HFFc6 (cell line): ENCODE measurements at regions not wholly inside any gene's neighbourhood (a gene's known extent, or its start where the extent isn't known, plus 50 kb on each side); places are given as distances from the start of the nearest gene placed in this dataset.

Experiments
- DNase-seq: peaks from one replicate; pipeline ENCODE4 v3.0.0-alpha.2; 2018
- H3K27ac Mint-ChIP-seq: 2 replicates; pipeline ENCODE4 v1.8.0; 2020; ENCODE audit warnings: mild to moderate bottlenecking, mixed read lengths
- H3K27me3 Mint-ChIP-seq: 2 replicates; pipeline ENCODE4 v1.8.0; 2021; ENCODE audit warnings: mild to moderate bottlenecking, moderate library complexity, mixed read lengths; ENCODE audit not compliant: insufficient read depth
- H3K36me3 Mint-ChIP-seq: 2 replicates; pipeline ENCODE4 v1.8.0; 2021; ENCODE audit warnings: low read depth, mixed read lengths
- H3K4me1 Mint-ChIP-seq: 2 replicates; pipeline ENCODE4 v1.8.0; 2020; ENCODE audit warnings: low read depth, mixed read lengths
- H3K4me3 Mint-ChIP-seq: 2 replicates; pipeline ENCODE4 v1.8.0; 2020; ENCODE audit warnings: mild to moderate bottlenecking, moderate library complexity, mixed read lengths
- H3K9me3 Mint-ChIP-seq: 2 replicates; pipeline ENCODE4 v1.8.0; 2020; ENCODE audit warnings: mild to moderate bottlenecking, mixed read lengths
- CTCF ChIP-seq: fragments of 200-600 bp; sonication (generic); IDR thresholded peaks from 2 replicates; pipeline ENCODE4 v1.5.0; 2021; ENCODE audit warnings: antibody characterized with exemption, mild to moderate bottlenecking

- no peak overlapping the region for H3K27ac Mint-ChIP-seq
- H3K9me3 Mint-ChIP-seq: no peaks in the 10 kb centered on the region
- DNase-seq: no peak
- H3K27me3 Mint-ChIP-seq: no peaks in the 10 kb centered on the region
- H3K4me3 Mint-ChIP-seq: no peak overlapping the region
- peaks cover 35% of the 10 kb centered on the region for H3K4me1 Mint-ChIP-seq
- no peaks in the 10 kb centered on the region for H3K36me3 Mint-ChIP-seq
- no peak for TF ChIP-seq CTCF
Measured at GRCh38 chr2:188118431-188118830, 173.2 kb upstream of the GULP1 start.

GRCh38 chr2:188119112-188119838 is 172.4 kb upstream of the GULP1 start:
- TF ChIP-seq CTCF: no peak

GRCh38 chr2:188122985-188123384 is 168.7 kb upstream of the GULP1 start:
- no peak overlapping the region for H3K27ac Mint-ChIP-seq
- DNase-seq: no peak
- H3K4me1 Mint-ChIP-seq: peaks cover 16% of the 10 kb centered on the region
- H3K27me3 Mint-ChIP-seq: peaks cover 2% of the 10 kb centered on the region; the same call in 1 of the 2 replicates
- TF ChIP-seq CTCF: no peak
- H3K9me3 Mint-ChIP-seq: no peaks in the 10 kb centered on the region
- H3K4me3 Mint-ChIP-seq: no peak overlapping the region
- H3K36me3 Mint-ChIP-seq: no peaks in the 10 kb centered on the region

More at GRCh38 chr2:188119112-188119838, 172.4 kb upstream of the GULP1 start:
- no peak for DNase-seq
- no peaks in the 10 kb centered on the region for H3K9me3 Mint-ChIP-seq
- H3K27me3 Mint-ChIP-seq: no peaks in the 10 kb centered on the region
- H3K27ac Mint-ChIP-seq: no peak overlapping the region
- no peak overlapping the region for H3K4me3 Mint-ChIP-seq
- no peaks in the 10 kb centered on the region for H3K36me3 Mint-ChIP-seq
- H3K4me1 Mint-ChIP-seq: peaks cover 26% of the 10 kb centered on the region

- H3K27me3 Mint-ChIP-seq: peaks cover 2% of the 10 kb centered on the region; the same call in 1 of the 2 replicates
Measured at GRCh38 chr2:188129677-188130076, 162.0 kb upstream of the GULP1 start.

DNA sequence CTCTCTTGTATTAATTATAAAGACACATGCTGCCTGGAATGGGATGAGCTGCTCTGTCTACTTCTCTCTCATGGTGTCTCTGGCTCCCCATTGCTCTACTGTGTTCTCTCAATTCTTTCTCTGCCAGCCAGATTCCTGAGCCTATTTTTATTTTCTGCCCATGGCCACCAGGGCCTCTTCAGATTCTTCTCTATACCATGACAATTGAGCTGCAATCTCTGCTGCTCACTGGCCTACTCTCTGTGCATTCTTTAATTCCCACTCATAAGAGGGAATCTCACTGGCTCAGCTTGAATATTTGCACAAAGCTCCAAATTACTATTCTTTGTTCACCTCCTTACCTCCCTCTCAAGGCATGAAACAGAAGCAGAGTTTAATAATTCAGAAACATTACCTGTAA is 161.4 kb upstream of the GULP1 start:
- Mint-ChIP-seq H3K27me3 (no peaks in the 10 kb centered on the region), H3K36me3 (no peaks in the 10 kb centered on the region), H3K27ac (no peak overlapping the region), H3K9me3 (no peaks in the 10 kb centered on the region), H3K4me1 (peaks cover 16% of the 10 kb centered on the region), H3K4me3 (no peak overlapping the region)
- peak; percentile 11 for DNase-seq
- peak; percentile 13; the same call in 1 of the 2 replicates for TF ChIP-seq CTCF

More at GRCh38 chr2:188129677-188130076, 162.0 kb upstream of the GULP1 start:
- H3K27ac Mint-ChIP-seq: no peak overlapping the region
- peaks cover 11% of the 10 kb centered on the region for H3K4me1 Mint-ChIP-seq
- no peak for DNase-seq
- no peak overlapping the region for H3K4me3 Mint-ChIP-seq
- H3K9me3 Mint-ChIP-seq: no peaks in the 10 kb centered on the region
- no peaks in the 10 kb centered on the region for H3K36me3 Mint-ChIP-seq
- TF ChIP-seq CTCF: no peak
